Gastrocnemius medialis (tissue), 4 donors: ENCODE measurements at regions not wholly inside any gene's neighbourhood (a gene's known extent, or its start where the extent isn't known, plus 50 kb on each side); places are given as distances from the start of the nearest gene placed in this dataset.

Experiments used
- ATAC-seq, 2 donors: fragments of 150-250 bp; one replicate each; pipeline ENCODE4 v1.9.1; 2016
- DNase-seq, 2 donors: peaks; one replicate each; pipeline ENCODE4 v3.0.0-alpha.2; 2019
- H3K27ac ChIP-seq, 4 donors: fragments of 200-600 bp; sonication (generic); 1 replicate in 1 of 4; 2 replicates in 3 of 4; pipeline ENCODE4 v1.5.1; 2016 to 2018; ENCODE audit warnings: mild to moderate bottlenecking in 2 of 4, moderate library complexity in 1 of 4
- H3K27me3 ChIP-seq, 3 donors: fragments of 200-600 bp; sonication (generic) in 2 of 3; 1 replicate in 1 of 3; 2 replicates in 2 of 3; pipeline versions ENCODE4 v1.5.1 to v1.6.0; 2016 to 2019; ENCODE audit warnings: mild to moderate bottlenecking in 1 of 3, moderate library complexity in 1 of 3
- H3K36me3 ChIP-seq, 2 donors: fragments of 200-600 bp; sonication (generic) in 1 of 2; one replicate each; pipeline ENCODE4 v1.5.1; 2017 to 2018
- H3K4me1 ChIP-seq, 2 donors: fragments of 200-600 bp; sonication (generic) in 1 of 2; one replicate each; pipeline ENCODE4 v1.5.1; 2016 to 2017; ENCODE audit warnings: mild to moderate bottlenecking in 2 of 2
- H3K4me3 ChIP-seq, 4 donors: fragments of 200-600 bp; sonication (generic) in 3 of 4; 1 replicate in 1 of 4; 2 replicates in 3 of 4; pipeline ENCODE4 v1.5.1; 2016 to 2019; ENCODE audit warnings: mild to moderate bottlenecking in 2 of 4
- H3K9me3 ChIP-seq, 3 donors: fragments of 200-600 bp; sonication (generic) in 2 of 3; 1 replicate in 1 of 3; 2 replicates in 2 of 3; pipeline ENCODE4 v1.5.1; 2016 to 2019
- CTCF ChIP-seq, 5 experiments: fragments of 450-650 bp in 3 of 5; fragments of 200-600 bp in 2 of 5; sonication (generic) in 2 of 5; IDR thresholded peaks in 4 of 5; conservative IDR thresholded peaks in 1 of 5; 1 replicate in 4 of 5; 2 replicates in 1 of 5; pipeline ENCODE4 v1.5.1; 2016 to 2019; ENCODE audit warnings: antibody characterized with exemption in 5 of 5, mild to moderate bottlenecking in 3 of 5, moderate library complexity in 3 of 5
- POLR2A ChIP-seq, 2 donors: fragments of 450-650 bp; IDR thresholded peaks; one replicate each; pipeline ENCODE4 v1.6.1; 2017; ENCODE audit warnings: antibody characterized with exemption in 2 of 2, mild to moderate bottlenecking in 2 of 2, moderate library complexity in 2 of 2
- in situ Hi-C, 4 donors: fragments of 200-750 bp; cut with MboI; loops; one replicate each; pipeline versions ENCODE4 v1.15.0 to v1.8.0; 2017; ENCODE audit warnings: low sequenced_read_pairs in 4 of 4
- intact Hi-C: fragments of 100-400 bp; cut with DNase I; formaldehyde crosslinking; loops from one replicate; pipeline ENCODE4 v1.15.1; 2023; ENCODE audit warnings: low total_unique reads

GRCh38 chr20:16115911-16116552 lies 457.2 kb downstream of the KIF16B start:
- DNase-seq (no peak), ATAC-seq (no peak)
- TF ChIP-seq POLR2A (IDR thresholded peaks at IDR 0.05), result no peak
- TF ChIP-seq CTCF (IDR thresholded peaks at IDR 0.05 in 4 of 5, conservative IDR thresholded peaks at IDR 0.05 in 1 of 5), result no peak
- H3K4me1 ChIP-seq, result no peaks in the 10 kb centered on the region
- H3K27me3 ChIP-seq, result no peaks in the 10 kb centered on the region
- intact Hi-C loops, result no loop called here
- H3K4me3 ChIP-seq, result no peak overlapping the region
- H3K27ac ChIP-seq, result no peak overlapping the region
- in situ Hi-C loops, result no loop called here
- H3K9me3 ChIP-seq, result no peaks in the 10 kb centered on the region
- no peaks in the 10 kb centered on the region for H3K36me3 ChIP-seq

GRCh38 chr20:16113736-16114135 lies 459.5 kb downstream of the KIF16B start:
- intact Hi-C loops (no loop called here), in situ Hi-C loops (no loop called here)
- ATAC-seq (no peak), DNase-seq (no peak)
- Histone ChIP-seq H3K27me3 (no peaks in the 10 kb centered on the region), H3K9me3 (no peaks in the 10 kb centered on the region), H3K36me3 (no peaks in the 10 kb centered on the region), H3K4me3 (no peak overlapping the region), H3K27ac (no peak overlapping the region), H3K4me1 (no peaks in the 10 kb centered on the region)
- TF ChIP-seq CTCF (IDR thresholded peaks at IDR 0.05 in 4 of 5, conservative IDR thresholded peaks at IDR 0.05 in 1 of 5) (no peak), POLR2A (IDR thresholded peaks at IDR 0.05) (no peak)

GRCh38 chr20:16111852-16112412 lies 461.3 kb downstream of the KIF16B start:
- ATAC-seq, result no peak
- no peak for DNase-seq
- Histone ChIP-seq H3K27ac (no peak overlapping the region), H3K4me3 (no peak overlapping the region), H3K27me3 (no peaks in the 10 kb centered on the region), H3K4me1 (peaks cover 7 to 8% of the 10 kb centered on the region in 2 donors), H3K36me3 (no peaks in the 10 kb centered on the region), H3K9me3 (no peaks in the 10 kb centered on the region)
- in situ Hi-C loops (no loop called here), intact Hi-C loops (no loop called here)
- TF ChIP-seq POLR2A (IDR thresholded peaks at IDR 0.05) (no peak), CTCF (IDR thresholded peaks at IDR 0.05 in 4 of 5, conservative IDR thresholded peaks at IDR 0.05 in 1 of 5) (no peak)

- H3K9me3 ChIP-seq, result no peaks in the 10 kb centered on the region
- in situ Hi-C loops (no loop called here), intact Hi-C loops (no loop called here)
- H3K4me3 ChIP-seq, result no peak overlapping the region
- H3K27me3 ChIP-seq, result no peaks in the 10 kb centered on the region
- DNase-seq (no peak), ATAC-seq (no peak)
- TF ChIP-seq POLR2A (IDR thresholded peaks at IDR 0.05) (no peak), CTCF (IDR thresholded peaks at IDR 0.05 in 4 of 5, conservative IDR thresholded peaks at IDR 0.05 in 1 of 5) (no peak)
- no peak overlapping the region for H3K27ac ChIP-seq
- H3K4me1 ChIP-seq, result peaks cover 7 to 8% of the 10 kb centered on the region in 2 donors
- H3K36me3 ChIP-seq, result no peaks in the 10 kb centered on the region
These were observed 461.9 kb downstream of the KIF16B start for GRCh38 chr20:16111172-16111832.
